ENCODE measurements at regions not wholly inside any gene's neighbourhood (a gene's known extent, or its start where the extent isn't known, plus 50 kb on each side); places are given as distances from the start of the nearest gene placed in this dataset.
A peak's percentile ranks its signal among the peaks of the same experiment; 100 is the strongest.

GRCh38 chr5:33244441-33245150 lies 196.2 kb upstream of the TARS1 start:
- DNase-seq (ENCODE audit: low read depth) = no peak

DNA sequence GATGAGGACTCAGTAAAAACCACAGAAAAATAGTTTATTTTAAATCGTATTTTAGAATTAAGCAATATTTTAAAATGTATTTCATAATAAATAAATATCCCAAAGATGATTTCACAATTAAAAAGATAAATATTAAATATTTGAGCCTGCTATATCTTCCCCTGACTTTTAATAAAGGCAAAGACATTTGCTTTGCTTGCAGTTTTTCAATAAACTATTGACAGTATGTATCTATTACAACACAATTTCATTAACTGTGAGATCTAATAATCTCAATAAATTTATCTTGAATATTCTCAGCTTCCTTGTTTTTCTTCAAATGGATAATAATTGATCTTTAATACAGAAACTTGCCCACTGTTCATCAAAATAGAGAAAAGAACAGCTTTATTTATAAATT lies 186.2 kb upstream of the TARS1 start:
- DNase-seq (ENCODE audit: low read depth) = no peak

DNA sequence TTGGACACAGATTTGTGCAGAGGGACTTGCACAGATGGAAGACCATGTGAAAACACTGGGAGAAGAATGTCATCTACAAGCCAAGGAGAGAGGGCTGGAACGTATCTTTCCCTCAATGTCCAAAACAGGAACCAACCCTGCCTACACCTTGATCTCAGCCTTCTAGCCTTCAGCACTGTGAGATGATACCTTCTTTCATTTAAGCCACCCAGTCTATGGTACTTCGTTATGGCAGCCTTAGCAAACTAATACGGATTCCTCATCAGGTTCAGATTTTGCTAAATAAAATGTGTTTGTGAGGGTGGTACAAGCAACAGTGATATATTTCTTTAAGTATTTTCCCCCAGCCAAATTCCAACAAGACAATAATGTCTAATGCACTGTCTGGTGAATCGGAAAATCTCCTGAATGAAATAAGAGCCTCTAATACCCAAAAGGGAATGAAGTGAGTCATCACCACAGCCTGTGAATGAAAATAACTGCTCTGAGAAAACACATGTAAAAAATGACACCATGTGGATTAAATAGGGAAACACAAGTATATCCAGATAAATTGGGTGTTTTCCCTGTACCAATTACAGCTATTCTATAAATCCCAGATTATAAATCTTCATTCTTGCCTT lies 182.8 kb upstream of the TARS1 start:
- DNase-seq (ENCODE audit: low read depth) = peak; percentile 75

- DNase-seq (ENCODE audit: low read depth) = no peak
Measured at GRCh38 chr5:33258553-33258952, 182.2 kb upstream of the TARS1 start.

GRCh38 chr5:33260098-33260497 lies 180.7 kb upstream of the TARS1 start:
- no peak for DNase-seq (ENCODE audit: low read depth)

DNA sequence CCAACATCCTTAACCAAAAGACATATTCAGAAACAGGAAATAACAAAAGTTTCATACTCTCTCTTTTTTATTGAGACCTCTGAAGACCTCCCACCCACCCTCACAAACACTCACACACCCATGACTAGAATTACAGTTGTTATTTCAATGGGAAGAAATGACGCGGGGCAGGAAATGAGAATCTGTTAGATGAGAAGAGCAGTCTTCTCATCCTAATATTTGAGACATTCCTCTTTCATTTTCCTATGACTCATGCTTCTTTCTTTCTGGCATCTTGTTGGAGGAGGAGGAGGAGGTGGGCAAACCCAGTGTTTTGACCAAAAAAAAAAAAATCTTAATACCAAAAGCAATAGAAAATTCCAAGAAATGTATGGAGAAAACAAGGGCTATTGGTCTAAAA lies 179.5 kb upstream of the TARS1 start:
- peak; percentile 77 for DNase-seq (ENCODE audit: low read depth)

- DNase-seq (ENCODE audit: low read depth) = no peak
Measured at GRCh38 chr5:33261747-33262146, 179.0 kb upstream of the TARS1 start.

DNA sequence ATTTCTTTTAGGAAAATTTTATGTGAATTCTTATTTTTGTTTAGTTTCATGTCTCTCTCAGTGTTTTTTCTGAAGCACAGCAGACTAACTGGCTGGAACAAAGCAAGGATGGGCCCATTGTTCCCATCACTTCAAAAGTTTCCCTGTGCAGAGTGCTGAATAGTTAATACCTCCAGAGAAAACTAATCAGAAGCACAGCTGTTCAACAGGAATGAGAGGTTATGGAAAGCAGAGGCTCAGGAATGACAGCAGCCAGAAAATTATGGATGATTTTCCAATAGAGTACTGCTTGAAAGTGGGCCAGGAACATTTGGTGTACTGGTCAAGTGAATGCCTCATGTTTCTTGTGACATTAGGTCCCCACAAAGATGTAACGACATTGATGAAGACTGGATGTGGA lies 173.0 kb upstream of the TARS1 start:
- DNase-seq (ENCODE audit: low read depth) = no peak

- DNase-seq (ENCODE audit: low read depth) = no peak
Measured at GRCh38 chr5:33268374-33268773, 172.4 kb upstream of the TARS1 start.

DNA sequence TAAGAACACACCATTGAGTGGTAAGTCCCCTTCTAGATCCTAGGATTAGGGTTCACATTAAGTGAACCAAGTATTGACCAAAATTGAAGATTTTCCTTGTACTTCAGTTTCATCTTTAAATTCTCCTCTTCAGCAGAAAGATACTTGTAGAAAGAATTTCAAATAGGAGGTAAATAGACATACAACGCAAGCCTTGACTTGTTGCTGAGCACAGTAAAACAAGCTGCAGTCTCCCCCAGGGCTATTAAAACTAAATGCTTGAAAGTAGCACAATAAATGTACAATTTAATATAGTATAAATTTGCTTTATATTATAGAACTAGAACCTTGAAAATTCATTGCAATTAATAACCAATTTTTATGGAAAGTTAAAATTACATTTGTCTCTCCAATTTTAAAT lies 170.1 kb upstream of the TARS1 start:
- no peak for DNase-seq (ENCODE audit: low read depth)

GRCh38 chr5:33271606-33272005 lies 169.2 kb upstream of the TARS1 start:
- no peak for DNase-seq (ENCODE audit: low read depth)

DNA sequence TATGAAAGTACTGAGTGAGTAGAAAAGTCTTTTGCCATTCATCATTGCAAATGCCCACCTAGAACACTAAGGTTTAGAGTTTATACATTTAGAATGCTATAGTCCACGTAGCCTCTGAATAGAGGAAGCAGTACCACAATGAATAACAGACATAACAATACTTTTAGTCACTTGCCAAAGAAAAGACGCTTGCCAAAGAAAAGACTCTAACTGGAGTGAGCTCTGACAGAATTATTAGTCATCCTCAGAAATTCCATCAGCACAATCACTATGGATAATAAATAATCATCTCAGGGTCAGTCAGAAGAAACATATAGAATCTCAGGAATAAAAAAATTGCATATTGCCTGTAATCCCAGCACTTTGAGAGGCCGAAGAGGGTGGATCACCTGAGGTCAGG lies 168.5 kb upstream of the TARS1 start:
- DNase-seq (ENCODE audit: low read depth) = peak; percentile 98

DNA sequence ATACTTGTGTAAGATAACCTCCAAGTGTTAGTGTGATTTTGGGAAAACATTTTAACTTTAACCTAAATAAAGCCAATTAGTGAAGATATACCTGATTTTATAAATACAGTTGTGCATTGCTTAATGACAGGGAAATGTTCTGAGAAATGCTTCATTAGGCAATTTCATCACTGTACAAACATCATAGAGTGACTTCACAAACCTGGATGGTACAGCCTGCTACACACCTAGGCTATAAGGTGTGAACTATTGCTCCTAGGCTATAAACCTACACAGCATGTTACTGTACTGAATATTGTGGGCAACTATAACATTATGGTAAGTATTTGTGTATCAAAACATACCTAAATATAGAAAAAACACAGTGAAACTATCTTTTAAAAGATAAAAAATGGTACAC lies 166.8 kb upstream of the TARS1 start:
- DNase-seq (ENCODE audit: low read depth) = no peak

GRCh38 chr5:33275391-33275790 lies 165.4 kb upstream of the TARS1 start:
- no peak for DNase-seq (ENCODE audit: low read depth)

GRCh38 chr5:33275921-33276627 lies 164.7 kb upstream of the TARS1 start:
- DNase-seq (ENCODE audit: low read depth) = no peak

DNA sequence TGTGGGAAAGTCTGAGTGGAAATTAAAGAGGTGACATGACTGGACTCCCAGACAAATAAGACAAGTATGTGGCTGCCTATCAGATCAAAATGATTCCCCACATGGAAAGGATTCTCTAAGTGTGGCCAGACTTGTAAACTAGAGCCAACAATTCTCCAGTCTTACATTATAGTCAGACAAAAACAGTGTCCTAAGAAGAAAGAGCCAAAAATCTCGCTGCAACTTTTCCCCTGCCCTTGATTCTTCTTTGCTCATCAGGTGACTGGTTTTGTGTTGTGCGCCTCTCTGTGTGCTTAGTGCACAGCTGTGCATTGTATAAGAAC lies 164.2 kb upstream of the TARS1 start:
- no peak for DNase-seq (ENCODE audit: low read depth)

DNA sequence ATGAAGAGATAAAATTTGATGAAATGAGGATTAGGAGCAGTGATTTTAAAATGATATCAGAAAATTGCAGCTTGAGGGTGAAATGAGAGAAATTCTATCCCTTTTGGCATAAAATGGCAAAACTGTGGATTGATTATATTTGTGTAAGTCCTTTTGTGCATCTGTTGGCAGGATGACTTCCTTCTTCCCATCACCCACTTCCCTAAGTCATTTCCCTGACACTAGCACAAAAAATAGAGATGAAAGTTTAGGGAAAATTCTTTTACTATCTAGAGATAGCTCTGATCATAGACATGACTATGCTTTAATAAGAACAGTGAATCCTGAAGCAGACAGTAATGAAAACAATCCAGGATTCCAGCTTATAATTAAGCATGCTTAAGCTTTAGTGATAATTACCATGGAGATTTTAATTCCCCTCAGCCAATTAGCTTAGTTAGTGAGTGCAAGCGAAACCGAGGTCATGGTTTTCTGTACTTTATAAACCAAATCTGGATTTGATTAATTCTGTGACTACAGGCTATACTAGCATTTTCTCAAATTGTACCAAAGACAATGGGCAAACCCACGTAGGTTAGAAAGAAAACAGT lies 163.6 kb upstream of the TARS1 start:
- no peak for DNase-seq (ENCODE audit: low read depth)

DNA sequence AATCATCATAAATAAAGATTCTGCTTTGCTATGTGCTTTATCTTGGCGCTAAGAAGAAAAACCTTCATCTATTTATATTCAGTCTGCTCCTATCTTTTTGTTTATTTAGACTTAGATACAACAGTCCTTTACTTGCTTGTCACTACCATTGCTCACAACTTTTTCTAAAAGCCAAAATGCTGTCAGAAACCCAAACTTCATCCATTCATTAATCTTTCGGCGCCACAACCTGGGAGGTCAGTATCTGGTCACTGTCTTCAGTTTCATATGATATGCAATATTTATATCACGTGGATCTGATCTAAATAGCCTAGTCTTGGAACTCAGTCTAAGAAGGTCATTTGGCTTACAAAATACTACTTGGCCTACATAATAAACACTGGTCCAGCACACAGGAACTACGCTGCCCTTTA lies 159.3 kb upstream of the TARS1 start:
- DNase-seq (ENCODE audit: low read depth) = no peak

- no peak for DNase-seq (ENCODE audit: low read depth)
Measured at GRCh38 chr5:33282157-33282556, 158.6 kb upstream of the TARS1 start.

GRCh38 chr5:33282696-33283095 lies 158.1 kb upstream of the TARS1 start:
- DNase-seq (ENCODE audit: low read depth) = no peak

DNA sequence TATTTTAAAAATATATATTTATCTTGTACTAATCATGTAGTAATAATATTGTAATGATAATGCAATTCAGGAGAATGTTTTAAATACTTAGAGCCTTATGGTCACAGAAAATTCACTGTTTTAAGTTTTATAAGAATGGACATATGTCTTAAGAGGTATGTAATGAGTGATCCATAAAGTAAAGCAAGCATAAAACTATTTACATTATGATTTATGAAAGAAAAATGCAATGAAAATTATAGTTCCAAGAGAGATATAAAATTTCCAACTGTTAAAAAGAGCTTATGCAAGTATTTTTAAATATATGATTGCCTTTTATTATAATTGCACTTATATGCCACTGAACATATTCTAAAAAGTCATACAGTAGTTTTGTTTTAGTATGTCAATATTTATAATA lies 157.5 kb upstream of the TARS1 start:
- DNase-seq (ENCODE audit: low read depth) = no peak

- DNase-seq (ENCODE audit: low read depth) = no peak
Measured at GRCh38 chr5:33284681-33285080, 156.1 kb upstream of the TARS1 start.

DNA sequence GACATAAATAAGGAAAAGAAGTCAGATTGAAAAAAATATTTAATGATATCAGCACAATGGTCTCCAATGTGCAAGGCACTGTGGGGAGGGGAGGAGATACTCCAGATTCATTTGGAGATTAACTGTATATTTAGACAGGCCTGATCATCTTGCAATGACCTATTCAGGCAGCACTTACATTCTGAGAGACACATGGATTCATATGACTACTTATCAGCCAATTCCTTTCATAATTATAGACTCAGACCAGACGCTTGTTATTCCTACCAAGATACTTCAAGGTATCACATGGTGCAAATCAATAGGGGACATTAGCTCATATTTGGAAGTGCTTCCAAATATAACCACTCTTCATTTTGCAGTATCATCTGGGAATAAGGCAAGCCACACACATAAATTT lies 153.5 kb upstream of the TARS1 start:
- DNase-seq (ENCODE audit: low read depth) = no peak

Measured in HS-5 (cell line).